ENCODE measurements at regions not wholly inside any gene's neighbourhood (a gene's known extent, or its start where the extent isn't known, plus 50 kb on each side); places are given as distances from the start of the nearest gene placed in this dataset.
"Not testable (repeated sequence)": the region's sequence is repeated elsewhere in the genome, so short reads cannot be mapped to it uniquely, and the experiment has no call there.

DNA sequence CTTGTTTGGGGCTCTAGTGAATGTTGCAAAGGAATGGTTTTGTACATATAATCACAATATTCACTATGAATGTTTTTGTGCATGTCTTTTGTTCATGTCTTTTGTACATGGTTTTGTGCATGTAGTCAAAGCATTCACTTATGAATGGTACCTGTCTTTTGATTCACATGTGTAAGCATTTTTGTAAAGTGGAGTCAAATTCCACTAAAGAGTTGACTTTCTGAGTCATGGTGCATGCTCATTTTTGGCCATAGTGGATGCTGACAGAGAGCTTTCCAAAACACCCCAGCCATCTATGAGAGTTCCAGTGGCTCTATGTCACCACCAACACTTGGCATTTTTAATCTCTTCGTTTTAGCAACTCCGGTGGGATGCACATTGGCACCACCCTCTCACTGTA is 1185.9 kb upstream of the TMEM132C start:
- DNase-seq (ENCODE audit: low spot score), result no peak

DNA sequence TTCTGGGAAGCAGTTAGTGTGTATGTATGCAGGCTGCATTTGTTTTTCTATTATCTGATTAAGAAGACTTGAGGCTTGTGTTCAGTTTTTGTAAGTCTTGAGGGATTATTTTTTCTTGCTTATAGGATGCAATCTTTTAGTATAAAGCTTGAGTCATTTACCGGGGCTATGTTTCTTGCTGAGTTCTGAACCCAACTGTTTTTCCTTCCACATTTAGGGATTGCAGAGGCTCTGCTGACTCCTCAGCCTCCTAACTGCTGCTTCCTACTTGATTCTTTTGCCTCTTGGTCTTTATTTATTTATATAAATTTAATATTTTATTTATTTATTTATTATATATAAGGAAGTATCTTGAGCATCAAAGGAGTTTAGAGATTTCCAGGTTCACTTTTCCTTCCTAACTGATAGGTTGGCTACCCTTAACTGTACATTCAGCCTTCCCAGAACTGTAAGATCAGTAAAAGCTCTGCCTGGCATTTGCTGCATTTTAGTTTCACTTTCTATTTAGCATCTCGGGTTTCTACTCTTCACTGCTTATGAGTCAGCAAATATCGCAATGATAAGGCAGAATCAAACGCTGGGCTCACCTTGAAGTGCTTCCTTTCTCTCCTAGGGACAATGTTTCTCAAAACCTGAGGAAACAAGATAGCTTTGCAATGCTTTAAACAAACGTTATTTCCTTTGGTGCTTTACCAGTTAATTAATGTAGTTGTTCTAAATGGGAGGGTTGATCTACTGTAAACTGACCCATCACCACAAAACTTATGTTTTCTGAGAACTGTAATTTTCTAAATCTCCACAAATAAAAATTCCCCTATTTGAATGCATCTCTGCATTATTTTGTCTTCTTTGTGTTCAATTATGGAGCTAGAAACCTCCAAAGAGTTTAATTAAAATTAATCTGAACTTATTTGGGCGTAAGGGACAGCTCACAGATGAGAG is 1183.7 kb upstream of the TMEM132C start:
- DNase-seq (ENCODE audit: low spot score), result peak; percentile 84

DNA sequence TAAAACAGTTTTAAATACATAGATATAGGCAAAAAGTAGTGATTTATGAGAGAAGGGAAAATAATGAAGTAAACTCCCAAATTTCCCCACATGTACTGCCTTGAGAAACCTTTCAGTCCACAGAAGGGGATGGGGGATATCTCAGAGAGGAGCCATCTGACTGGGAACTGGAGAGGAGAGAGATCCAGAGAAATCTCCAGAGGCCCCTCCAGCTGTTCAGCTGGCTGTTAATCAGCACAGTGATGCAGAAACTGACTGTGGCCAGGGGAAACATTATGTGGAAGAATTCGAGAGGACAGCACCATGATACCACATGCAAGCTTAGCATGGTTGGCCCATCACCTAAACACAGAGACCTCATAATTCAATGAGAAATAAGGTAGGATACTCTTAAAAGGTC is 1165.9 kb upstream of the TMEM132C start:
- no peak for DNase-seq (ENCODE audit: low spot score)

DNA sequence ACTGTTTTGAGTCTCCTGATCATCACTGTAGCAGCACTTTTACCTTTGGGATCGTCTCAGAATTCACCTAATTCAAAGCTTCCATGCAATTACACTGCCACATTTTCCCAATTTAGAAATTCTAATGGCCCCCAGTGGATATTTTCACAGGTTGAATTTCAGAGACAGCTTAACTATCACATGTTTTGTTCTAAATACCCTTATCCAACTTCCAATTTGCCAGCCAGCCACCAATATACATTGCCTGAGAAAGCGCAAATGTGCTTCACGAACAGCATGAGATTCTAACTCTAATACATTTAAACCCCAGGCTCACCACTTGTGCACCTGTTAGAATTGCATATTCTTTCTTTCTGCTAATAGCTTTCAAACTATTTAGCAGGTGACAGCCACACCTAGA is 1160.9 kb upstream of the TMEM132C start:
- DNase-seq (ENCODE audit: low spot score), result no peak

DNA sequence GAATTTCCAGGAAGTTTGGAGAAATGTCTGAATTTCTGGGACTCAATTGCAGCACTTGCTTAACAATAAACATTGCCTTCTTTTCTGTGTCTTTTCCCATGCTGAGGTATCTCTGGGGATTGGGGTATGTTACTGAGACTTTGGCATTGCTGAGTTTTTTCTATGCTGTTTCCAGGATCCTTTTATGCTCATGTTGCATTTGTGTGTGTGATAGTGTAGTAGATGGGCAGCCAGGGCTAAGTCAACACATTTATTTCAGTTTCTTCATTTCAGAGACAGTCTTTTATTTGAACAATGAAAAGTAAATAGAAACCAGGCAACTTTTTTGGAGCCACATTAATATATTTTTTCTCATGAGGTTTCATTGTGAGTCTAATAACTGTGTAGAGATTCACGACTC is 1160.3 kb upstream of the TMEM132C start:
- no peak for DNase-seq (ENCODE audit: low spot score)

DNA sequence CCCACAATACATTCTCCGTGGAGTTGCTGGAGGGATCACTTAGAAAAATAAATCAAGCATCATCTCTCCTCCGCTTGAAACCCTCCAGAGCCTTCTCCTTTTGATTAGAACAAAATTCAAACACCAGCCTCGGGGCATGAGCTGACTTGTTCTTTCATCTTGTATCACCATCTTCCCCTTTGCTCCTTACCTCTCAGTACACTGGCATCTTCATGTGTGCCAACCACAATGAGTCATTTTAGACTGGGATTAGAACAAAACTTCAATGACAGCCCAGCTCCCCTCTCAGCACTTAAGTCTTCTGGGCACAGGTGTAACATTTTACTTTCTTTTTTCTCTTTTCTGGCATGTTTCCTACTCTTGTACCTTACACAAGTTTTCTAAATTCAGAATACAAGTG is 1159.2 kb upstream of the TMEM132C start:
- peak; percentile 69 for DNase-seq (ENCODE audit: low spot score)

DNA sequence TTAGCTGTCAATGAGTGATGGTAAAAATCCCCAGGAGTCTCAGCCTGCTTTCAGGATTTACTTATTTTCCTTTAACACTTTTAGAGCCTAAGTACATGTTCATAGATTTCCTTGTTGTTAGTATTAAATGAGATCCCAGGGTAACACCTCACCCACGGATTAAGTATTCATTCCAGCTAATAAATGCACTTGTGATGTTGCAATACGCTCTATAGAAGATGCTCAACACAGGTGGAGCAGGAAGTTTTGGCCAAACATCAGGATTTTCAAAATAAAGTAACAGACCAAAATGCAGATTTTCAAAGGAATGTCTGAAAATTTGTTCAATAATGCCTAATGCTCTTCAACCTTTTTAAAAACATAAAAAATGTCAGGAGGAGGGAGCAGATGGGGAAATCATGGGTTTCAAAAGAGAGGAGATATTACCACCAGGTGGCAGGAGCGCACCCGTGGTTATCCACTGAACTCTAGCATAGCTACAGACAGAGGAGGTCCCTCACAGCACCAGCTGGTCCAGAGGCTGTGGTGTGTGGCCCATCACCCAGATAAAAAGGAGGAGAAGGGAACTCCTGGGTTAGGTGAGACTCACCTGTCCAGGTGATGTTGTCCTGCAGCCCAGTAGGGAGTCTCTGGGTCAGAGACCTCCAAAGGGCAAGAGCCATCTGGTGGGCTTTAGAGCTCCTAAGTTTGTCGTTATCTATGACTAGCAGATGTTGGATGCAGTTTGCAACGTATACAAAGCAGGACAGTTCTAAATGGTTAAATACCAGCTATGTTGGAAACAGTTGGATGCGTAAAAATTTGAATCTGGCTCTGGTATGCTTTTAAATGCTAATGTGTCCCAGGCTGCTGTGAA is 1158.4 kb upstream of the TMEM132C start:
- peak; percentile 68 for DNase-seq (ENCODE audit: low spot score)

DNA sequence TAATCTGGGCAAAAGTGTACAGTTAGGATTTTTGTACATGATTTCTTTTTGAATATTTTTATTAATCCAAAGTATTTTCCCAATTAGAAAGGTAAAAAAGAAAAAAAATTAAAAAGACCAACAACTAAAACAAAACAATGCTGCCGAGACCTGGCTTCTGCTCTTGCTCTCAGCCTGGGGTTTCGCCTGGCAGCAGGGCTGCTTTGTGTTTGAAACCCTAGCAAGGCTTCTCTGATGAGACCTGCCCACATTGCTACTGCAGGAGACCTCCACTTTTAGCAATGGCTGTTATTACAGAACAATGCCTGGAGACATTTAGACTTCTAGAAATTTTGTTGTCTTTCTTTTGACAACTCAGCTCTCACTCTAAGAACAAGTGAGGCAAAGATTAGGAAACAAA is 1153.0 kb upstream of the TMEM132C start:
- DNase-seq (ENCODE audit: low spot score), result no peak

DNA sequence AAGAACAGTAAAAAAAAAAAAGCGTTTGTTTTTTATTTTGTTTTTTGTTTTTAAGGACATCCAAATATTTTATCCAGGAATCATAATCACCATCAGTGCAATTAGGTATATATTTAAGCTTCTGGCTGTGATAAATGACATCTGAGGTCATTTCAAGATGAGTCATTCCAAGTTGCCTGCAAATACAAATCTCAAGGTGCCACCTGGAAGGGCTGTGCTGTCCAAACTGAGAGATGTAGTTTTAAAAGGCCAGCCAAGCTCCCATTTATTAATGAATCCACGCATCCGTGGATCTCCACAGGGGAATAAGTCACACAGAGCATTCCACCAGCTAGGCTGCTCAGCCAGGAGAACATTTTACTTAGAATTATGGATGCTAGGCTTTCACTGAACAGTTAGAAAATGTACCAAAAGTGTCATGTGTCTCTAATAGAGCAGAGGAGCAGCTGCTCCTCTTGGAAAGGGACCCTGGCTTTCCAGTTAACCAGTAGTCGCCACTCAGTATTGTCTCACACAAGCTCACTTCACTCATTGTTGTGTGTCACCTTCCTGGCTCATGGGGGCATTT is 1151.4 kb upstream of the TMEM132C start:
- peak; percentile 22 for DNase-seq (ENCODE audit: low spot score)

DNA sequence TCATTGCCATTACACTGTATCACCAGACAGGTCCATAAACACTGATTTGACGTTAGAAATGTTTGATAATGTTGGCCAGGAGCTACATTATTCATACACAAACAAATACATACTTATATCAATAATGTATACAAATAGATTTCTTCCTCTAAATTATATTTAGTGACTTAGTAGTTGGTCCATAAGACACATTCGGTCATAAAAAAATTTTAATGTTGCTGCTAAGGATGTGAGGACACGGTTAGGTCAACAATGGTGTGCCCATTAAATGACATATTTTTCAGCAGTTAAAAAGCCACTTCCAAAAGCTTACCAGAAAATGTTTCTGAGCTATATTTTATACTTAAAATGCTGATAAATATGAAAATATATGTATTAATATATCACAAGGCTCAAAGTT is 1148.7 kb upstream of the TMEM132C start:
- DNase-seq (ENCODE audit: low spot score), result no peak

DNA sequence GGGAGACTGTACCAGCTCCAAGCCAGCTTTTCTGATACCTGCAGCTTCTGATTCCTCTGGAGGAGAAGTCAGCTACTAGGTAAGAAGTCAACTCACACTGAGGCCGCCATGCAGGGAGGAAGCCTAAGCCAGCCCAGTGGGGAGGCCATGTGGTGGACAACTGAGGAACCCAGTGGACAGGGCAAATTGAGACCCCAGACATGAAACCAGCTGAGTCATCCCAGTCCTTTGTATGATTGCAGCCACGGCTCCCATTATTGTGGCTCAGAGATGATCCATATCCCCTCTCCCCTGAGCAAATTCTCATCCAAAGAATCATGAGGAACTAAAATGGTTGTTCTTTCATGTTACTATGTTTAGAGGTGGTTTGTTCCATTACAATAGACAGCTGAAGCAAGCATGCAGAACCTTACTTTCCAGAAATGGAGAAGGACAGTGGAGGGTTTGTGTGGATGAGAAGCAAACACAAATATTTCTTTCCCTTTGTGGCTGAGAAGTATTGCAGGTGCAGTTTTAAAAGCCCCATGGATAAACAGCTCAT is 1147.3 kb upstream of the TMEM132C start:
- DNase-seq (ENCODE audit: low spot score), result peak; percentile 54

DNA sequence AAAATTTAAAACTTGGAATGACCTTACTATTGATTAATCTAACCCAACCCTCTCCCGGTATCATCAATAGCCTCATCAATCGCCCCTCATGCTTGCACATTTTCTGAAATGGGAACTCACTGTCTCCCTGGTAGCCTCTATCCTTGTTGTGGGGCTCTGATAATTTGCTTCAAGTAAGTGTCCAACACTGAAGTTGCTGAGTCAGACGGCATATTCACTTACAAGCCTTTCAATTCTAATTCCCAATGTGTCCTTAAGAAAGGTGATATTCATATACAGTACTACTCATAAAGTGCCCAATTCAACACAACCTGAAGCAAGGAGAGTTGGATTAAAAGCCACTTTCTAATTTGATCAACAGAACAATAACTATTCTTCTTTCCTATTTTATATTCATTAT is 1146.1 kb upstream of the TMEM132C start:
- no peak for DNase-seq (ENCODE audit: low spot score)

DNA sequence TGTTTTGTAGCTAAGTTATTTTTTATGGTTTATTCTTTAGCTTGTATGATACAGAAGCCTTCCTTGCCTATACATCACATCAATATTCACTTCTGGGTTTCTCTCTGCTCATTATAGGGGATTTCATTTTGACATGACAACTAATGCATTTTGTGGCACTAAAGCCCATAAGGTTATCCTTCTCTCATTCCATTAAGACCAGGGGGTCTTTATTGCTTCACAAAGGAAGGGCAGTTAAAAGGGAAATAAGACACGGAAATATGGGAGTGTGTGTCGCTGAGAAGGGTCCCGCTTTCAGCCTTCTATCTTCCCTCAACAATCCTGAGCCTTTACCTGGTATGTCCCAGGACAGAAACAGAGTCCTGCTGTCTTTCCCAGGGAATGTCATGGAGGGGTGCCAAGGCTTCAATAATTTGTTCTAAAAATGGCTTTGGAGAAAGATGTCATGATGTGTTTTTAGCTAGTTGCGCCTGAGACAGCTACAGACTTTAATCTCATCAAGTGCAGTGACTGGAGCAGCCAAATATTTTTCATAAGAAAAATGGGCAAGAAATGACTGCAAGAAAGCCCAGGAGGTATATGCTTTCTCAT is 1145.4 kb upstream of the TMEM132C start:
- no peak for DNase-seq (ENCODE audit: low spot score)

DNA sequence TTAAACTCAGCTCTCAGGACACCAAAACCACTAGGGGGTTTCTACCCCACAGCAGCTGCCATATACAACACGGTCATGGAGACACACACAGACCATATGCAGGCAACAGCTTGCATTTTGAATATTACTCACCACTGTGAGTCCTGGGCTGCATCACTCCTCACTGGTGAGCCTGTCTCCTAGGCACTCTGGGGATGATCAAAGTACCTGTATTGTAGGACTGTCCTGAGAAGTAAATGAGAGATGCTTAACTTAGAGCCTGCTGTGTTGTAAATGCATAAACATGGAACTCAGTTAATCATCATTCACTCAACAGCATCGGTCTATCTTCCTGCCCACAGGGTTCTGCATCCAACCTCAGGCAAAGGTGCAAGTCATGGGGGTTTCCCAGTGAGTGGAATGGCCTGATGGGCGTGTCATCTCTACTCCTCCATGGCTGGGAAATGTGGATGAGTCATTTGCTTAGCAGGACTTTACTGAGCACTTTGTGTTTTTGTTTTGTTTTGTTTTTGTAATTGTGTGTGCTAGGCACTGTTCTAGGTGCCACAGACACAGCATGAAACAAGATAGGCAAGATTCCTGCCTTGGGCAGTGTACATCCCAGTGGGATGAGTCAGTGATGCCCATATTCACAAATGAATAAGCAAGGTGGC is 1141.2 kb upstream of the TMEM132C start:
- DNase-seq (ENCODE audit: low spot score), result peak; percentile 99

DNA sequence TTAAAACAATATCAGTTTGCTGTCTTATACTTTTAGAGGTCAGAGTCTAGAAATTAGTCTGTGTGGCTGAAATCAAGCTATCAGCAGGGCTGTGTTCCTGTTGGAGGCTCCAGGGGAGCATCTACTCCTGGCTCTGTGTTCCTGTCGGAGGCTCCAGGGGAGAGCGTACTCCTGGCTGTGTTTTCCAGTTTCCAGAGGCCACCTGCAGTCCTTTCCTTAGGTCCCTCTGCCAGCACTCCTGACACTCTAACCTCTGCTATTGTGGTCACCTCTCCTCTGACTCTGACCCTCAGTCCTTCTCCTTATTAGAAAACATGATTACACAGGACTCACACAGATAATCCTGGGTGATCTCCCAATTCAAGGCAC is 1140.7 kb upstream of the TMEM132C start:
- DNase-seq (ENCODE audit: low spot score), result no peak

DNA sequence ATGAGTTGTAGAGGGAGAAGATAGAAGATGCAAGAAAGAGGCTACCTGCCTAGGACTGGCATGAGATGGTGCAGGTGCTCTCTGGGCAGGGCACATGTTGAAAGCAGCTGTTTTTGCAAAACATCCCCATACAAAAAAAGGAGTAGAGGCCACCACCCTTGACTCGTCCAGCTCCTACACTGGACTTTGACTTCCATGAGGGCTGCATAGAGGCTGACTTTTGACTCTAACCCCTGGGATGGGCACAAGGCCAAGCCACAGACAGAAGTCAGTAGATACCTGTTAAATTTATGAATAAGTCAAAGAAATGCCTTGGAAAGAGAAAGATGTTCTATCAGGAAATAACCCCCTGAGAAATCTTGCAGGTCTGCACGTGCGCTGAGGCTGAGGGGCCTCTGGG is 1139.1 kb upstream of the TMEM132C start:
- DNase-seq (ENCODE audit: low spot score), result no peak

DNA sequence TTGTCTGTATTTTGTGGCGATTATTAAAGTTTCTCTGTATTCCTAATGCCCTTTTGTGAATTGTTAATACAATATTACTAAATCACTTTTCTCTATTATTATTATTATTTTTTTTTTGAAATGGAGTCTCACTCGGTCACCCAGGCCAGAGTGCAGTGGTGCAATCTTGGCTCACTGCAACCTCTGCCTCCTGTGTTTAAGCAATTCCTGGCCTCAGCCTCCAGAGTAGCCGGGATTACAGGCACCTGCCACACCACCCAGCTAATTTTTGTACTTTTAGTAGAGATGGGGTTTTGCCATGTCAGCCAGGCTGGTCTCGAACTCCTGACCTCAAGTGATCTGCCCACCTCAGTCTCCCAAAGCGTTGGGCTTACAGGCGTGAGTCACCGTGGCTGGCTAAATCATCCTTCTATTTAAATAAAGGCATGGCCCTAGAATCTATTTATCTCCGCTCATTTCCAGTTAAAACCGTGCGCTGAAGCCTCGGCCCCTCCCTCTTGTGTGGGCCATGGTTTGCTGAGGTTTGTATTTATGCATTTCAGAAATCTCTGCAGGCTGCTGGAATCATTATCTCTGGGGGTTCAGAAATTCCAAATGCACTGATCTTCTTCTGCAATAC is 1136.4 kb upstream of the TMEM132C start:
- DNase-seq (ENCODE audit: low spot score), result no peak

DNA sequence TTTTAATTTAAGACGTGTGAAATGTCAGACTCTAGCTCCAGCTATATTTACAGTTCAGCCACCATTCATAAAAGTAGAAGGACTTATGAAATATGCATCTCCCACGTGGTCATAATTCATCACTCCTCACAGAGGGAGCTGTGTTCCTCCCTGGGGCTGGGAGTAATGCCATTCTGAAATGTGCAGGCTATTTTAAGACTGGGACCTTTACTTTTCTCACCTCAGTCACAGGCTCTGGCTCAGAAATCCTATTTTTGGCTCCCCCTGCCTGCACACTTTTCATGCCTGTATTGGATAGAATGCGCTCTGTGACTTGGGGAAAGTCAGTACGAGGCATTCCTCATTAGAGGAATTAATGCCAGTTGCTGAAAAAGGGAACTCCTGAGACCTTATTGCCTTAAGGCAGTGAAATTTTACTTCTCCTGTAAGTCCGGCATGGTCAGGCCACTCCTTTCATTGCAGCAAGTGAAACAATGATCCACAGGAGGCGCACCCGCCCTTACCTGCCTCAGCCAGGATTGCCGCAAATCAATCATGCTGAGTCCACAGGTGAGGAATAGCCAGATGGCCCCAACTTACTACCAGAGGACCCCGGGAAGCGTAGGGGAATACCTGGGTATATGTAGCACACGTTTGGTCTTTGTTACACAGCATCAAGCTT is 1133.2 kb upstream of the TMEM132C start:
- no peak for DNase-seq (ENCODE audit: low spot score)

DNA sequence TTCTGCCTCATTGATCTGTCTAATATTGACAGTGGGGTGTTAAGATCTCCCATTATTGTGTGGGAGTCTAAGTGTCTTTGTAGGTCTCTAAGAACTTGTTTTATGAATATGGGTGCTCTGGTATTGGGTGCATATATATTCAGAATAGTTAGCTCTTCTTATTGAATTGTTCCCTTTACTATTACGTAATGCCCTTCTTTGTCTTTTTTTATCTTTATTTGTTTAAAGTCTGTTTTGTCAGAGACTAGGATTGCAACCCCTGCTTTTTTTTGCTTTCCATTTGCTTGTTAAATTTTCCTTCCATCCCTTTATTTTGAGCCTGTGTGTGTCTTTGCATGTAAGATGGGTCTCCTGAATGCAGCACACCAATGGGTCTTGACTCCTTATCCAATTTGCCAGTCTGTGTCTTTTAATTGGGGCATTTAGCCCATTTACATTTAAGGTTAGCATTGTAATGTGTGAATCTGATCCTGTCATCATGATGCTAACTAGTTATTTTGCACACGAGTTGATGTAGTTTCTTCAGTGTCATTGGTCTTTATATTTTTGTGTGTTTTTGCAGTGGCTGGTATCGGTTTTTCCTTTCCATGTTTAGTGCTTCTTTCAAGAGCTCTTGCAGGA is 1126.0 kb upstream of the TMEM132C start:
- DNase-seq (ENCODE audit: low spot score), result not testable (repeated sequence)

DNA sequence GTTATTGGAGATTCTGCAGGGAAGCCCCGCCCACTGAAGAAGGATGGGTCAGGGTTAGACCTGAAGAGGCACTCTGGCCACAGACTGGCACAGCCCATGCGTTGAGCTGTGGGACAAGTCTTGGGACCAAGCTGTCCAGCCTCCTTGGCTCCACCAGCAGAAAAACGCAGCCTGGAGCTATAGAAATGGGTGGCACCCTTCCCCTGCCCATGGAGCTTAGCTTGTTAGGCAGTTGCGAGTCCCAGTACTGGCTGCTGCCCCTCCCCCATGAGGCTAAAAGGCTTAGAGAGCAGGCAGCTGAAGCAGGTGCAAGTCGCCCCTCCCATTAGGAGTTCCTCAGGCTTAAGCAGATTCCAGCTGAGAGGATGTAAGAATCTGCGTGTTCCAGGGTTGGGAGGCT is 1124.0 kb upstream of the TMEM132C start:
- DNase-seq (ENCODE audit: low spot score), result no peak
